ENCODE measurements at regions not wholly inside any gene's neighbourhood (a gene's known extent, or its start where the extent isn't known, plus 50 kb on each side); places are given as distances from the start of the nearest gene placed in this dataset.

DNA sequence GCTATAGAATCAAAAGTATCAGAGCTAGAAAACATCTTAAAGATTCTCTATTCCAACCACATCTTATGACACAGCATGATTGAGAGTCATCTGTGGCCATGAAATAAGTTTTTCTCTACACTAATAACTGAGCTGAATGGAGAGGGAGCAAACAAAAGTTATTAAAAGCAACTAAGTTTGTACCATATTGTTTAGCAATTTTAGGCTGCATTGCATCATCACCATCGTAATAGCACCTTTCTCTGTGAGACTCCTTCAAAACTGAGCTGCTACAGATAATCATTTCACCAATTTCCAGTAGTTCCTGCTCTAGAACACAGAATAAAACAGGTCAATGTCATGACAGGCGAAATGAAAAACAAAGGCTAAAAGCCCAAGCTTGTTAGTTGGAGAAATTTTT, 1183.9 kb downstream of the DIAPH3 start:
- TF ChIP-seq, protein P1, sequence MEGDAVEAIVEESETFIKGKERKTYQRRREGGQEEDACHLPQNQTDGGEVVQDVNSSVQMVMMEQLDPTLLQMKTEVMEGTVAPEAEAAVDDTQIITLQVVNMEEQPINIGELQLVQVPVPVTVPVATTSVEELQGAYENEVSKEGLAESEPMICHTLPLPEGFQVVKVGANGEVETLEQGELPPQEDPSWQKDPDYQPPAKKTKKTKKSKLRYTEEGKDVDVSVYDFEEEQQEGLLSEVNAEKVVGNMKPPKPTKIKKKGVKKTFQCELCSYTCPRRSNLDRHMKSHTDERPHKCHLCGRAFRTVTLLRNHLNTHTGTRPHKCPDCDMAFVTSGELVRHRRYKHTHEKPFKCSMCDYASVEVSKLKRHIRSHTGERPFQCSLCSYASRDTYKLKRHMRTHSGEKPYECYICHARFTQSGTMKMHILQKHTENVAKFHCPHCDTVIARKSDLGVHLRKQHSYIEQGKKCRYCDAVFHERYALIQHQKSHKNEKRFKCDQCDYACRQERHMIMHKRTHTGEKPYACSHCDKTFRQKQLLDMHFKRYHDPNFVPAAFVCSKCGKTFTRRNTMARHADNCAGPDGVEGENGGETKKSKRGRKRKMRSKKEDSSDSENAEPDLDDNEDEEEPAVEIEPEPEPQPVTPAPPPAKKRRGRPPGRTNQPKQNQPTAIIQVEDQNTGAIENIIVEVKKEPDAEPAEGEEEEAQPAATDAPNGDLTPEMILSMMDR (IDR thresholded peaks at IDR 0.05): no peak
- TF ChIP-seq EP300 (IDR thresholded peaks at IDR 0.05): no peak
- no peak for TF ChIP-seq POLR2A (IDR thresholded peaks at IDR 0.05)

Measured in tibial nerve (tissue), 4 donors.